ENCODE measurements at regions not wholly inside any gene's neighbourhood (a gene's known extent, or its start where the extent isn't known, plus 50 kb on each side); places are given as distances from the start of the nearest gene placed in this dataset.
A peak's percentile ranks its signal among the peaks of the same experiment; 100 is the strongest.

- Mint-ChIP-seq H3K4me1 (peaks cover 6% of the 10 kb centered on the region), H3K27ac (no peak overlapping the region), H3K36me3 (peaks cover 6% of the 10 kb centered on the region), H3K4me3 (no peak overlapping the region), H3K27me3 (ENCODE audit: low read depth) (no peaks in the 10 kb centered on the region), H3K9me3 (peaks cover 16% of the 10 kb centered on the region)
- no peak for DNase-seq (ENCODE audit: low spot score in 2 of 2, unreplicated experiment in 2 of 2)
- TF ChIP-seq, protein P1, sequence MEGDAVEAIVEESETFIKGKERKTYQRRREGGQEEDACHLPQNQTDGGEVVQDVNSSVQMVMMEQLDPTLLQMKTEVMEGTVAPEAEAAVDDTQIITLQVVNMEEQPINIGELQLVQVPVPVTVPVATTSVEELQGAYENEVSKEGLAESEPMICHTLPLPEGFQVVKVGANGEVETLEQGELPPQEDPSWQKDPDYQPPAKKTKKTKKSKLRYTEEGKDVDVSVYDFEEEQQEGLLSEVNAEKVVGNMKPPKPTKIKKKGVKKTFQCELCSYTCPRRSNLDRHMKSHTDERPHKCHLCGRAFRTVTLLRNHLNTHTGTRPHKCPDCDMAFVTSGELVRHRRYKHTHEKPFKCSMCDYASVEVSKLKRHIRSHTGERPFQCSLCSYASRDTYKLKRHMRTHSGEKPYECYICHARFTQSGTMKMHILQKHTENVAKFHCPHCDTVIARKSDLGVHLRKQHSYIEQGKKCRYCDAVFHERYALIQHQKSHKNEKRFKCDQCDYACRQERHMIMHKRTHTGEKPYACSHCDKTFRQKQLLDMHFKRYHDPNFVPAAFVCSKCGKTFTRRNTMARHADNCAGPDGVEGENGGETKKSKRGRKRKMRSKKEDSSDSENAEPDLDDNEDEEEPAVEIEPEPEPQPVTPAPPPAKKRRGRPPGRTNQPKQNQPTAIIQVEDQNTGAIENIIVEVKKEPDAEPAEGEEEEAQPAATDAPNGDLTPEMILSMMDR (IDR thresholded peaks at IDR 0.05; ENCODE audit: unreplicated experiment): no peak
These were observed 68.7 kb upstream of the ADAMTS9 start for GRCh38 chr3:64756398-64756986.

- Mint-ChIP-seq H3K4me1 (peaks cover 37% of the 10 kb centered on the region), H3K27me3 (ENCODE audit: low read depth) (no peaks in the 10 kb centered on the region), H3K27ac (peak overlapping the region; percentile 49), H3K9me3 (peaks cover 7% of the 10 kb centered on the region), H3K36me3 (peaks cover 3% of the 10 kb centered on the region), H3K4me3 (no peak overlapping the region)
- TF ChIP-seq, protein P1 (IDR thresholded peaks at IDR 0.05; ENCODE audit: unreplicated experiment): no peak
- DNase-seq (ENCODE audit: low spot score in 2 of 2, unreplicated experiment in 2 of 2): no peak
These were observed 60.6 kb upstream of the ADAMTS9 start for GRCh38 chr3:64748244-64748904.

DNA sequence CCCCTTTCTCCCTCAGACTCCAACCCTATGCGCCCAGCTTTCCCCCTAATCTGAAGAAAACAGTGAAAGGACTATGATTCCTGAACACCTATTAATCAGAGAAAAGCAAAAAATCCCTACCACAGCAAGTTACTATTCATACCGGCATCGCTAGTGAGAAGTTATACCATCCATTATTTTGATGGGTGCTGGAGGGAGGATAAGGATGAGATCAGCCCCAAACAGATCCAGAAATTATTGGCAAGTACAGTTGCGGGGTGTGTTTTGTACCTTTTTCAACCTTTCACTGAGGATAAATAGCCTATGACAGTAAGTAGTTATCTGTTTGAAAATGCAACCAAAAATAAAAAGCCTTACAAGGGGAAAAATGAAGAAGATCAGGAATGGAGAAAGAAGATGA, 59.9 kb upstream of the ADAMTS9 start:
- H3K4me1 Mint-ChIP-seq: peaks cover 43% of the 10 kb centered on the region

GRCh38 chr3:64743887-64744243, 56.1 kb upstream of the ADAMTS9 start:
- H3K27ac Mint-ChIP-seq: no peak overlapping the region
- DNase-seq (ENCODE audit: low spot score in 2 of 2, unreplicated experiment in 2 of 2): no peak
- no peaks in the 10 kb centered on the region for H3K9me3 Mint-ChIP-seq
- no peaks in the 10 kb centered on the region for H3K36me3 Mint-ChIP-seq
- TF ChIP-seq, protein P1 (IDR thresholded peaks at IDR 0.05; ENCODE audit: unreplicated experiment): no peak
- H3K4me1 Mint-ChIP-seq: peaks cover 57% of the 10 kb centered on the region
- H3K27me3 Mint-ChIP-seq (ENCODE audit: low read depth): no peaks in the 10 kb centered on the region
- H3K4me3 Mint-ChIP-seq: no peak overlapping the region

More for the DNA sequence above, 59.9 kb upstream of the ADAMTS9 start:
- H3K4me3 Mint-ChIP-seq: peak overlapping the region; percentile 2
- no peak for DNase-seq (ENCODE audit: low spot score in 2 of 2, unreplicated experiment in 2 of 2)
- no peaks in the 10 kb centered on the region for H3K27me3 Mint-ChIP-seq (ENCODE audit: low read depth)
- H3K27ac Mint-ChIP-seq: peak overlapping the region; percentile 17
- peaks cover 3% of the 10 kb centered on the region for H3K36me3 Mint-ChIP-seq
- TF ChIP-seq, protein P1 (IDR thresholded peaks at IDR 0.05; ENCODE audit: unreplicated experiment): no peak
- H3K9me3 Mint-ChIP-seq: peaks cover 7% of the 10 kb centered on the region

GRCh38 chr3:64743156-64743886, 55.5 kb upstream of the ADAMTS9 start:
- Mint-ChIP-seq H3K4me1 (peaks cover 51% of the 10 kb centered on the region), H3K4me3 (no peak overlapping the region), H3K9me3 (no peaks in the 10 kb centered on the region), H3K36me3 (no peaks in the 10 kb centered on the region), H3K27ac (peak overlapping the region; percentile 70), H3K27me3 (ENCODE audit: low read depth) (no peaks in the 10 kb centered on the region)
- no peak for DNase-seq (ENCODE audit: low spot score in 2 of 2, unreplicated experiment in 2 of 2)
- TF ChIP-seq, protein P1 (IDR thresholded peaks at IDR 0.05; ENCODE audit: unreplicated experiment): no peak
